Fibroblast of the aortic adventitia (primary cell): ENCODE measurements at regions not wholly inside any gene's neighbourhood (a gene's known extent, or its start where the extent isn't known, plus 50 kb on each side); places are given as distances from the start of the nearest gene placed in this dataset.

Source experiments
- DNase-seq: peaks from one replicate; pipeline ENCODE4 v3.0.0-alpha.2; 2010; ENCODE audit warnings: low read depth
- H3K4me3 ChIP-seq: 2 replicates; pipeline ENCODE4 v1.5.1; 2011; ENCODE audit warnings: low read depth, mild to moderate bottlenecking, control low read depth, low read length, moderate library complexity
- CTCF ChIP-seq: IDR thresholded peaks from 2 replicates; pipeline ENCODE4 v1.5.1; 2011; ENCODE audit warnings: mild to moderate bottlenecking, low read length, control low read depth, inconsistent platforms; ENCODE audit not compliant: insufficient read depth

GRCh38 chr5:91839233-91839632 lies 456.1 kb upstream of the ARRDC3 start:
- TF ChIP-seq CTCF: no peak
- no peak overlapping the region for H3K4me3 ChIP-seq
- no peak for DNase-seq

- no peak overlapping the region for H3K4me3 ChIP-seq
- no peak for DNase-seq
- no peak for TF ChIP-seq CTCF
Observed at GRCh38 chr5:91830361-91830953, 447.3 kb upstream of the ARRDC3 start.

- H3K4me3 ChIP-seq: no peak overlapping the region
- DNase-seq: no peak
- TF ChIP-seq CTCF: no peak
Observed at GRCh38 chr5:91825618-91826017, 442.5 kb upstream of the ARRDC3 start.

GRCh38 chr5:91824406-91824805 lies 441.3 kb upstream of the ARRDC3 start:
- H3K4me3 ChIP-seq: no peak overlapping the region
- no peak for DNase-seq
- no peak for TF ChIP-seq CTCF

- no peak for TF ChIP-seq CTCF
- no peak overlapping the region for H3K4me3 ChIP-seq
- no peak for DNase-seq
Observed at GRCh38 chr5:91820874-91821273, 437.8 kb upstream of the ARRDC3 start.

GRCh38 chr5:91816681-91817080 lies 433.6 kb upstream of the ARRDC3 start:
- no peak for TF ChIP-seq CTCF
- no peak for DNase-seq
- H3K4me3 ChIP-seq: no peak overlapping the region

GRCh38 chr5:91797576-91797975 lies 414.5 kb upstream of the ARRDC3 start:
- no peak for DNase-seq
- TF ChIP-seq CTCF: no peak
- H3K4me3 ChIP-seq: no peak overlapping the region
